OCI-LY1 (cell line): ENCODE measurements at regions not wholly inside any gene's neighbourhood (a gene's known extent, or its start where the extent isn't known, plus 50 kb on each side); places are given as distances from the start of the nearest gene placed in this dataset.

Source experiments
- H2AFZ ChIP-seq: fragments of 200-600 bp; sonication (generic), shearing (Covaris generic); 2 replicates; pipeline ENCODE4 v1.6.0; 2014; ENCODE audit warnings: antibody characterized with exemption, mild to moderate bottlenecking, low read length
- H3F3A ChIP-seq: fragments of 200-600 bp; sonication (generic), shearing (Covaris generic); 2 replicates; pipeline ENCODE4 v1.6.0; 2014; ENCODE audit warnings: mild to moderate bottlenecking, antibody characterized with exemption, low read length, moderate library complexity; ENCODE audit not compliant: insufficient read depth
- H3K27ac ChIP-seq: fragments of 200-600 bp; sonication (generic); 2 replicates; pipeline ENCODE4 v1.5.1; 2014; ENCODE audit warnings: low read length, mixed run types, mild to moderate bottlenecking, low read depth; ENCODE audit not compliant: poor library complexity, severe bottlenecking
- H3K27me3 ChIP-seq: fragments of 200-600 bp; sonication (generic); 2 replicates; pipeline ENCODE4 v1.6.0; 2014; ENCODE audit warnings: antibody characterized with exemption, mild to moderate bottlenecking, low read length, moderate library complexity; ENCODE audit not compliant: insufficient read depth
- H3K36me3 ChIP-seq: fragments of 200-600 bp; sonication (generic); 2 replicates; pipeline ENCODE4 v1.6.1; 2014; ENCODE audit warnings: mild to moderate bottlenecking, antibody characterized with exemption, low read length, moderate library complexity, mixed read lengths; ENCODE audit not compliant: insufficient read depth
- H3K4me1 ChIP-seq: fragments of 200-600 bp; sonication (generic); 2 replicates; pipeline ENCODE4 v1.5.1; 2014; ENCODE audit warnings: mild to moderate bottlenecking, low read length, moderate library complexity; ENCODE audit not compliant: insufficient read depth, severe bottlenecking
- H3K4me2 ChIP-seq: fragments of 200-600 bp; sonication (generic), shearing (Covaris generic); 2 replicates; pipeline ENCODE4 v1.6.1; 2014; ENCODE audit warnings: low read length
- H3K4me3 ChIP-seq: fragments of 200-600 bp; sonication (generic); 2 replicates; pipeline ENCODE4 v1.5.1; 2014; ENCODE audit warnings: low read length, low read depth, mild to moderate bottlenecking, mixed read lengths; ENCODE audit not compliant: poor library complexity, severe bottlenecking
- H3K79me2 ChIP-seq: fragments of 200-600 bp; shearing (Covaris generic); 2 replicates; pipeline ENCODE4 v1.6.1; 2016; ENCODE audit warnings: mixed run types, low read length, mixed read lengths; ENCODE audit not compliant: insufficient read depth
- H3K9ac ChIP-seq: fragments of 200-600 bp; sonication (generic), shearing (Covaris generic); 2 replicates; pipeline ENCODE4 v1.6.1; 2014; ENCODE audit warnings: mild to moderate bottlenecking, low read length, mixed read lengths
- H3K9me2 ChIP-seq: fragments of 200-600 bp; sonication (generic), shearing (Covaris generic); 2 replicates; pipeline ENCODE4 v1.6.1; 2014; ENCODE audit warnings: low read depth, mild to moderate bottlenecking, low read length, mixed read lengths
- H3K9me3 ChIP-seq: fragments of 200-600 bp; shearing (Covaris generic); 2 replicates; pipeline ENCODE4 v1.6.1; 2014; ENCODE audit warnings: low read length, mixed read lengths
- H4K20me1 ChIP-seq: fragments of 200-600 bp; sonication (generic), shearing (Covaris generic); 2 replicates; pipeline ENCODE4 v1.6.0; 2016; ENCODE audit warnings: mild to moderate bottlenecking, low read length; ENCODE audit not compliant: insufficient read depth
- EZH2 ChIP-seq: fragments of 200-600 bp; sonication (generic), shearing (Covaris generic); IDR thresholded peaks from 2 replicates; pipeline ENCODE4 v1.8.0; 2017; ENCODE audit warnings: borderline replicate concordance, mixed run types, mild to moderate bottlenecking, antibody characterized with exemption, low read length, moderate library complexity, mixed read lengths
- TF ChIP-seq, protein P1 (sequence below): fragments of 200-600 bp; sonication (generic), shearing (Covaris generic); IDR thresholded peaks from 2 replicates; pipeline ENCODE4 v1.5.1; 2017; ENCODE audit warnings: mild to moderate bottlenecking, antibody characterized with exemption, low read length, moderate library complexity, mixed read lengths

DNA sequence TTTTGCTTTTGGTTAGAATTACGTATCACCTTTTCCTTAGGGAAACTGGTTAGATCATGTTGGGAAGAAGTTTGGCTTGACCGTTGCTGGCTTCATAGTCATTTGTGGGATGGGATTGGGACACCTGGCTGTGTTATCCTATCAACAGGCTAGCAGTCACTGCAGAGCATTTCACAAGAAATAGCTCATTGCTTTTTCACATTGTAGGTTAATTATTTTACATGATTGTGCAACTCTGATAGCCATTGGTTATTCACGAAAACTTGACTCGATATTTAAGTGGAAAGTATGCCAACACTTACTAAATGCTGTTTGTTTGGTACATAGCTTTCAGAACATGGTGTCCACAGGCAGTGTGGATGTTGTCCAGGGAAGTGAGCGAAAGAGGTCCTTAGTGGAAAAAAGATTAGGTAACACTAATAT, 89.4 kb downstream of the NKX2-1 start:
- H3K9me2 ChIP-seq: no peaks in the 10 kb centered on the region
- no peak overlapping the region for H3K4me2 ChIP-seq
- TF ChIP-seq, protein P1, sequence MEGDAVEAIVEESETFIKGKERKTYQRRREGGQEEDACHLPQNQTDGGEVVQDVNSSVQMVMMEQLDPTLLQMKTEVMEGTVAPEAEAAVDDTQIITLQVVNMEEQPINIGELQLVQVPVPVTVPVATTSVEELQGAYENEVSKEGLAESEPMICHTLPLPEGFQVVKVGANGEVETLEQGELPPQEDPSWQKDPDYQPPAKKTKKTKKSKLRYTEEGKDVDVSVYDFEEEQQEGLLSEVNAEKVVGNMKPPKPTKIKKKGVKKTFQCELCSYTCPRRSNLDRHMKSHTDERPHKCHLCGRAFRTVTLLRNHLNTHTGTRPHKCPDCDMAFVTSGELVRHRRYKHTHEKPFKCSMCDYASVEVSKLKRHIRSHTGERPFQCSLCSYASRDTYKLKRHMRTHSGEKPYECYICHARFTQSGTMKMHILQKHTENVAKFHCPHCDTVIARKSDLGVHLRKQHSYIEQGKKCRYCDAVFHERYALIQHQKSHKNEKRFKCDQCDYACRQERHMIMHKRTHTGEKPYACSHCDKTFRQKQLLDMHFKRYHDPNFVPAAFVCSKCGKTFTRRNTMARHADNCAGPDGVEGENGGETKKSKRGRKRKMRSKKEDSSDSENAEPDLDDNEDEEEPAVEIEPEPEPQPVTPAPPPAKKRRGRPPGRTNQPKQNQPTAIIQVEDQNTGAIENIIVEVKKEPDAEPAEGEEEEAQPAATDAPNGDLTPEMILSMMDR: no peak
- TF ChIP-seq EZH2: no peak
- no peaks in the 10 kb centered on the region for H3K4me1 ChIP-seq
- H2AFZ ChIP-seq: no peak overlapping the region
- no peaks in the 10 kb centered on the region for H3K79me2 ChIP-seq
- no peaks in the 10 kb centered on the region for H3K36me3 ChIP-seq
- no peak overlapping the region for H3K9ac ChIP-seq
- no peaks in the 10 kb centered on the region for H3F3A ChIP-seq
- H3K9me3 ChIP-seq: no peaks in the 10 kb centered on the region
- H4K20me1 ChIP-seq: no peaks in the 10 kb centered on the region
- no peaks in the 10 kb centered on the region for H3K27me3 ChIP-seq
- H3K27ac ChIP-seq: no peak overlapping the region
- no peak overlapping the region for H3K4me3 ChIP-seq

DNA sequence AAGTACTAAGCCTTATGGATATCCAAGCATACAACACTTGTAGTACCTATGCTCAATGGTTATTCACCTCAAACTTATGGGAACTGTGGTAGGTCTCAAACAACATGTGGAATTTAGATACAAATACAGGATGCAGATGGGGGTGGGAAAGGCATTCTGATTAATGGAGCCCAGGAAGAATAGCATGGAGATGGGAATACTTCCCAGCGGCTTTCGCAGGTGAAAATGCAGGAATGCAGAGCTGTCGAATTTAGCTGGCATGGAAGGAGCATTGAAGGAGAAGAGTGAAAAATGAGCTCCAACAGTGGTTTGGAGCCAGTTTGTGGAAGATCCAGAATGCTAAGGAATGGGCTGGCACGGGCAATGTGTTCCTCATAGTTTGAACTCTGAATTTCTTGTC, 89.9 kb downstream of the NKX2-1 start:
- no peaks in the 10 kb centered on the region for H3K27me3 ChIP-seq
- TF ChIP-seq EZH2: no peak
- TF ChIP-seq, protein P1: no peak
- H3K27ac ChIP-seq: no peak overlapping the region
- H3K4me1 ChIP-seq: no peaks in the 10 kb centered on the region
- no peaks in the 10 kb centered on the region for H3F3A ChIP-seq
- no peaks in the 10 kb centered on the region for H4K20me1 ChIP-seq
- no peak overlapping the region for H3K4me2 ChIP-seq
- no peaks in the 10 kb centered on the region for H3K79me2 ChIP-seq
- no peak overlapping the region for H3K9ac ChIP-seq
- H3K36me3 ChIP-seq: no peaks in the 10 kb centered on the region
- no peak overlapping the region for H2AFZ ChIP-seq
- no peaks in the 10 kb centered on the region for H3K9me3 ChIP-seq
- H3K9me2 ChIP-seq: no peaks in the 10 kb centered on the region
- no peak overlapping the region for H3K4me3 ChIP-seq

DNA sequence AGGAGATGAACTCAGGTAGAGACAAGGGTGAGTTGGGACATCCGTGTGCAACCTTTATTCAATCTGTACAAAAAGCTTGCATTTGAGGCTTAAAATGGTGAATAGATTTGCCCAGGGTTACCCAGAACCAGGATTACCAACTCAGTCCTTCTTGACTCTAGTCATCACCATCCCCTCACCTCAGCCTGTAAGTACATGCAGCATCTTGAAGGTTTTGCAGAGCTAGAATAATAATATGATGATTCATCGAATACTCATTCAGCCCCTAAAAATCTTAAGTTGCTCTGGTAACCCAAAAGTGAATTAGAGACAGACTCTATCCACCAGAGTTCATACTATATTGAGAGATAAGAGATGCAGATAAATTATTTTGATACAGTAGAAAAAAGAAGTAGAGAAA, 90.3 kb downstream of the NKX2-1 start:
- H3F3A ChIP-seq: no peaks in the 10 kb centered on the region
- H3K27ac ChIP-seq: no peak overlapping the region
- no peaks in the 10 kb centered on the region for H3K9me3 ChIP-seq
- no peaks in the 10 kb centered on the region for H3K9me2 ChIP-seq
- H3K9ac ChIP-seq: no peak overlapping the region
- no peaks in the 10 kb centered on the region for H3K4me1 ChIP-seq
- no peaks in the 10 kb centered on the region for H3K79me2 ChIP-seq
- H3K27me3 ChIP-seq: no peaks in the 10 kb centered on the region
- H3K4me3 ChIP-seq: no peak overlapping the region
- TF ChIP-seq EZH2: no peak
- TF ChIP-seq, protein P1: no peak
- no peak overlapping the region for H2AFZ ChIP-seq
- H4K20me1 ChIP-seq: no peaks in the 10 kb centered on the region
- no peaks in the 10 kb centered on the region for H3K36me3 ChIP-seq
- H3K4me2 ChIP-seq: no peak overlapping the region
